Thyroid gland (tissue), 4 donors: ENCODE measurements at regions not wholly inside any gene's neighbourhood (a gene's known extent, or its start where the extent isn't known, plus 50 kb on each side); places are given as distances from the start of the nearest gene placed in this dataset.

Source experiments
- POLR2A ChIP-seq, 2 donors: fragments of 450-650 bp; IDR thresholded peaks; one replicate each; pipeline ENCODE4 v1.6.1; 2017; ENCODE audit warnings: antibody characterized with exemption in 2 of 2, mild to moderate bottlenecking in 2 of 2, moderate library complexity in 1 of 2
- TF ChIP-seq, protein P1 (sequence below), 6 experiments: fragments of 200-600 bp in 3 of 6; fragments of 450-650 bp in 3 of 6; sonication (generic) in 3 of 6; IDR thresholded peaks; one replicate each; pipeline ENCODE4 v1.5.1; 2016 to 2019; ENCODE audit warnings: antibody characterized with exemption in 6 of 6, mild to moderate bottlenecking in 2 of 6, inconsistent platforms in 1 of 6, moderate library complexity in 1 of 6

DNA sequence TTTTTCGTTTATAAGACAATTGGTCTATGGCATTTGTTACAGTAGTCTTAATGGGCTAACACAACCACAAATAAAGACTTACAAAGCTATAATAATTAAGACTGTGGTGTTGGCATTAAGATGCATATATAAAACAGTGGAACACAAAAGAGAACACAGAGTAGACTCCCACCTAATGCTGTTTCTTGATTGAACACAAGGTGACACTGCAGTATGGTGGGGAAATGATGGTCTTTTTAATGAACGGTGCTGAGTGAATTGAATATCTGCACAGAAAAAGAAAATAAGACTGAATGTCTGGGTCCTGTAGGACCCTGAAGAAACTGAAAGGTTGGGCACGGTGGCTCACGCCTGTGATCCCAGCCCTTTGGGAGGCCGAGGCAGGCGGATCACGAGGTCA is 1136.6 kb upstream of the NXPH2 start:
- TF ChIP-seq, protein P1, sequence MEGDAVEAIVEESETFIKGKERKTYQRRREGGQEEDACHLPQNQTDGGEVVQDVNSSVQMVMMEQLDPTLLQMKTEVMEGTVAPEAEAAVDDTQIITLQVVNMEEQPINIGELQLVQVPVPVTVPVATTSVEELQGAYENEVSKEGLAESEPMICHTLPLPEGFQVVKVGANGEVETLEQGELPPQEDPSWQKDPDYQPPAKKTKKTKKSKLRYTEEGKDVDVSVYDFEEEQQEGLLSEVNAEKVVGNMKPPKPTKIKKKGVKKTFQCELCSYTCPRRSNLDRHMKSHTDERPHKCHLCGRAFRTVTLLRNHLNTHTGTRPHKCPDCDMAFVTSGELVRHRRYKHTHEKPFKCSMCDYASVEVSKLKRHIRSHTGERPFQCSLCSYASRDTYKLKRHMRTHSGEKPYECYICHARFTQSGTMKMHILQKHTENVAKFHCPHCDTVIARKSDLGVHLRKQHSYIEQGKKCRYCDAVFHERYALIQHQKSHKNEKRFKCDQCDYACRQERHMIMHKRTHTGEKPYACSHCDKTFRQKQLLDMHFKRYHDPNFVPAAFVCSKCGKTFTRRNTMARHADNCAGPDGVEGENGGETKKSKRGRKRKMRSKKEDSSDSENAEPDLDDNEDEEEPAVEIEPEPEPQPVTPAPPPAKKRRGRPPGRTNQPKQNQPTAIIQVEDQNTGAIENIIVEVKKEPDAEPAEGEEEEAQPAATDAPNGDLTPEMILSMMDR (IDR thresholded peaks at IDR 0.05) = no peak
- no peak for TF ChIP-seq POLR2A (IDR thresholded peaks at IDR 0.05)
